ENCODE measurements at regions not wholly inside any gene's neighbourhood (a gene's known extent, or its start where the extent isn't known, plus 50 kb on each side); places are given as distances from the start of the nearest gene placed in this dataset.
"Not testable (repeated sequence)": the region's sequence is repeated elsewhere in the genome, so short reads cannot be mapped to it uniquely, and the experiment has no call there.

DNA sequence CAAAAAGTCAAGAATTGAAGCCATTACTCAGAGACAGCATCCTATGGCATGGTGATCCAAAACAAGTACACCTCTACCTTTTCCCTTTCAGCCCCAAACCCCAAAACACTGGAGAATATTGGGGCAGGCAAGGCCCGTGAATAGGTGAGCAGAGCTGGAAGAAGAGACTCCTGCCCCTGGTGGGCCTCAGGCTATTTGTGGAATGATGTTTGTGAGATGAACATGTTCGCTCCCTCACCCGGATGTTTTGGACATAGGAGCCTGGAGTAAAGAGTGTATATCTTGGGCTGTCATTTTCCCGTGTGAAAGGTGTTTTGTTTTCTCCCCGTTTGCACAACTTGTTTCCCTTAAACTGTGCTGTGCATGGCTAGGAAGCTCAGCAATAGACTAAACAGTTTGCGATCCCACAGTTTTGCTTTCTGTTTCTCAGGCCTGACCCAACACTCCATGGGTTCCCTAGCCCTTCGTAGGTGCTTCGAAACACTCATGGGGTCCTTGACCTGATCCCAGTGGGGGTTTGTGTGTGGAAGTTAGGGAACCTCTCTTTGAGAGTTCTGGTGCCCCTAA, 136.5 kb upstream of the TNP1 start:
- DNase-seq (ENCODE audit: low read depth, low spot score): no peak

DNA sequence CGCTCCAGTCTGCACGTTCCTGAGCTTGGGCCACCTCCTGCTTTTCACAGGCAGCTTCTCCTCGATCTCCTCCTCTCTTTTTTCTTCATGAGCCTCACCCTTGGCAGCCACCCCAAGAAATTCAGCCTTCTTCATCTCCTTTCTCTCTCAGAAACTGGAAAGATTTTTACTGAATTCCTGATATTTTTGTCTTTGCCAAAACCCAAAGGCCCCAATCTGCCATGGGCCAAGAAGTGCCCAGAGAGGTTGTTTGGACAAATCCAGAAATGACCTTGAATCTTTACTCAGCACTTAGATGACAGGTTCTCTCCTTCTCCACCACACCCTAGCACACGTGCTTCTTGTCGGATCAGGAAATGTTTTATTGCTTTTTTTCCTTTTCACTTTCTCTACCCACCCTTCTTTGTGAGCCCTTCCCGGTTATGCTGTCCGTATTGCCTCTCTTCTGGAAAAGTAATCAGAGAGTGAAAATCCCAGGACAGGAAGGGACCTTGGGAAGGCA, 134.5 kb upstream of the TNP1 start:
- no peak for DNase-seq (ENCODE audit: low read depth, low spot score)

DNA sequence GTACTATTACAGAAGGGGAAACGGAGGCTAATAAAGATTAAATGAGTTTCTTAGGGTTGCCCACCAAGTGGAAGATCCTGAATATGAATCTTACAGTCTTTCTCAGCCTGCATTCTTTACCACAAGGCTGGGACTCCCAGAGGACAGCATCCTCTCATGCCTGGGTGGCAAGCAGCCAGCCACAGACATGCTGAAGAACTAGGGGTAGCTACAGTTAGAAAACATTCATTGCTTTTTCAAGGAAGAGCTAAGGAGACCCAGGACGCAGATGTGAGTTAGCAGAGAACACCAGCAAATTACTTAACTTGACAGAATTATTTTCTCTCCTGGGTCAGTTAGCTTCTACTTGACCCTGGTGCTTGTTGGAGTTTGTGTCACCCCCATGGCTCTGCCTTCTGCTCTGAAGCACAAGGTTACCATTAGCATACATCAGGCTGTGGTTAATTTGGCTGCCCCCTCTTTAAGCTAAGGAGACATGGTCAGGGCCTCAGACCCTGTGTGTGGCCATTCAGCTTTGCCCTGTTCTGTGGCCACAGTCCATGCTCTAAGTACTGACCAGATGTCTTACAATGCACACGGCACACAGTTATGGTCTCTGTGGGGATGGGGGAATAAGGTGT, 132.3 kb upstream of the TNP1 start:
- no peak for DNase-seq (ENCODE audit: low read depth, low spot score)

DNA sequence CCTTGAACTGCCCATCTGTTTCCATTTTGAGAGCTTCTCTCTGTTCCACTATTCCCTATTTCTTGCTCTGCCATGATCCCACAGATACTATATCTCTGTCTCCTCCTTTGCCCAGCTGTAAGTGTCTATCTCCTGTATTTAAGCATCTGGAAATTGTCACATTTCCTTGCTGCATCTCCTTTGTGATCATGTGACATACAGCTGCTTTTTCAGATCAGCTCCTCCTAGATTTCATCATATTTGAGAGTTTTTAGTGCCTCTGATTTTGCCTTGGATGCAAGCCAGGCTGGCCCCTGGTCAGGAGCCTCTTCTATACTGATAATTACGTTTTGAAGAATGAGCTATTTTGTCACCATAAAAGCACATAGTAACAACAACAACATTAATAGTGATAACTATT, 131.7 kb upstream of the TNP1 start:
- no peak for DNase-seq (ENCODE audit: low read depth, low spot score)

DNA sequence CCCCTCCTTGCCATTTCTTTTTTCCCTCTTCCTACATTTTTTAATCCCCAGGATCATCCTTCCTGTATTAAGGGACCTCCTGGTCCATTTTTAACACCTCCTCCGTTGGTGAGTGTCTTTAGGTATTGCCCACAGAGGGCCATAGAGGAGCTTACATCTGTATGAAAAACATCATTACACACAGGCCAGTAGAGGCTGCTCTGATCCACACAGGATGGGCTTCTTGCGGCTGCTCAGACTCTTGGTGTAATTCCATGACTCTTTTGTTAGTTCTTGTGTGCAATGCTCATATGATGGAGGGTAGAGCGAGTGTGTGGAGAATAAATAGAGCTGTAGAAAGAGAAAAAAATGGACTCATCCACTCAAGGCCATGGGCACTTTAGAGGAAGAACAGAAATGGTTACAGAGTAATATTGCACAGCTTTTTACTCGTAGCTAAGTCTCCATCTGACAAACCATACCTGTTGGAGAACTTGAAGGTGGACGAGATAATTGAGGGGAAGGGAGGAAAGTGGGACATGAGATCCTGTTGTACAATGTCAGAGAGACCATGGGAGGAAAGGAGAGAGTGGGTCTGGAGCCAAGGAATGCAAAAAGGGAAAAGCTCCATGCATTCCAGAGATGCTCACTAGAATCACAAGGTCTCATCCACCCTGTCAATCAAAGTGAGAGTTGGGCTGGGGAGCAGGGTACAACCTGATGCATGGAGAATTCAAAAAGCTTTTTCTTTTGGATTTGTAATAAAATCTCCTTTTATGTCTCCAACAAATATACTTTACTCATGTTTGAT, 129.7 kb upstream of the TNP1 start:
- no peak for DNase-seq (ENCODE audit: low read depth, low spot score)

DNA sequence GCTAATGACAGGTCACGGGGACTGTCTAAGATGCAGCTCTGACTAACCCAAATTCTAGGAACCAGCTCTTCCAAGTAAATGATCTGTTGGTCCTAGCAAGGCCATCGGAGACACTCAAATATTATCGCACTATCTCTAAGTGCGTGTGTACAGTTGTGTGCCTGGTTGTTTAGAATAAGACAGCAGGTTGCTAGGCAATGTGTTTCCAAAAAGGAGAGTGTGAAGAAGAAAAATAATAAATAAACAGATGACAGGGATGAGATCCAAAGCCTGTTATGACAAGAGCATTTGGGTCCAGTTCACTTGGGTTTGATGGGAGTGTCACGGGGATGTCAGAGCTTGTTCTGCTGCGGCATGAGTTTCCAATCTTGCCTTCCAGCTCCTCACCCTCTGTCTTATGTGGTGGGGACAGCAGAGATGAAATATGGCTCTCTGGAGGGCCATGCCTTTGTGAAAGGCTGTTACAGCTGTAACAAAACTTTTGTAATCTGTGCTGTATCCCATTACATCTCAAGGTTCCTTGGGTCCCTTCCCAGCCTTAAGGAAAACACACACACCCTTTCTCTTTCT, 127.5 kb upstream of the TNP1 start:
- no peak for DNase-seq (ENCODE audit: low read depth, low spot score)

DNA sequence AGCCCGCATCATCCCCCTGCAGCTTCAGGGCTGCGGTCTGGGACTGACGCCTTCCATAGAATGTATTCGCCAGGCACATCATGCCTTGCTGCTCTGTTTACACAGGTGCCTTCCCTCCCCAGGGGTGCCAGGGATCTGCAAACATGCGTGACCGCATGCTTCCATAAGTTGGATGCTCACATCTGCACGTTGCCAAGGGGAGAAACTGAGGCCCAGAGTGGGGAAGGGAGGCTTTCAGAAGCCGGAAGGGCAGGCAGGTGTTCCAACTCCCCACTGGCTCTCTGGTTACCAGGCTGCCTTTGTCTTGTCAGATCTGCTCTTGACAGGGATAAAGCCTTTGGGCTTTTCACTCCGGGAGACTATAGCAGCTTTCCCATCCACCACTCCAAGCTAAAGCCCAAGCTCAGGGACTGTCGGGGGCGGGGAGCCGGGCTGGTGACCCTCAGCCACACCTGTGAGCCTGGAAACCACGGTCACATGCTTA, 125.8 kb upstream of the TNP1 start:
- no peak for DNase-seq (ENCODE audit: low read depth, low spot score)

DNA sequence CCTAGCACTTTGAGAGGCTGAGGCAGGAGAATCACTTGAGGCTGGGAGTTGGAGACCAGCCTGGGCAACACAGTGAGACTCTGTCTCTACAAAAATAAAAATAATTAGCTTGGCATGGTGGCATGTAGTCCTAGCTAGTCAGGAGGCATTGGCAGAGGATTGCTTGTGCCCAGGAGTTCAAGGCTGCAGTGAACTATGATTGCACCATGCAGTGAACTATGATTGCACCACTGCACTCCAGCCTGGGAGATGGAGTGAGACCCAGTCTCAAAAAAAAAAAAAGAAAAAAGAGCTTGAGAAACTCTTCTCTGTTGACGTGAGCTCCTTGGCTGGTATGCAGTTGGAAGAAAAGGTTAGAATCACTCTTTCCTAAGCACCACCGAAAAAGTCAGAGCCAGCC, 125.1 kb upstream of the TNP1 start:
- no peak for DNase-seq (ENCODE audit: low read depth, low spot score)

DNA sequence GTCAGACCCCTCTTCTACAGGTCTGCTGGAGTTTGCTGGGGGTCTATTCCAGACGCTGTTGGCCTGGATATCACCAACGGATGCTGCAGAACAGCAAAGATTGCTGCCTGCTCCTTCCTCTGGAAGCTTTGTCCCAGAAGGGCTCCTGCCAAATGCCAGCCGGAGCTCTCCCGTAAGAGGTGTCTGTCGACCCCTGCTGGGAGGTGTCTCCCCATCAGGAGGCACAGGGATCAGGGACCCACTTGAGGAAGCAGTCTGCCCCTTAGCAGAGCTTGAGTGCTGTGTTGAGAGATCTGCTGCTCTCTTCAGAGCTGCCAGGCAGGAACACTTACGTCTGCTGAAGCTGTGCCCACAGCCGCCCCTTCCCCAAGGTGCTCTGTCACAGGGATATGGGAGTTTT, 122.1 kb upstream of the TNP1 start:
- DNase-seq (ENCODE audit: low read depth, low spot score): not testable (repeated sequence)

DNA sequence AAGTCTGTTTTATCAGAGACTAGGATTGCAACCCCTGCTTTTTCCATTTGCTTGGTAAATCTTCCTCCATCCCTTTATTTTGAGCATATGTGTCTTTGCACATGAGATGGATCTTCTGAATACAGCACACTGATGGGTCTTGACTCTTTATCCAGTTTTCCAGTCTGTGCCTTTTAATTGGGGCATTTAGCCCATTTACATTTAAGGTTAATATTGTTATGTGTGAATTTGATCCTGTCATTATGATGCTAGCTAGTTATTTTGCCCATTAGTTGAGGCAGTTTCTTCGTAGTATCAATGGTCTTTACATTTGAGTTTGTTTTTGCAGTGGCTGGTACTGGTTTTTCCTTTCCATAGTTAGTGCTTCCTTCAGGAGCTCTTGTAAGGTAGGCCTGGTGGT, 120.6 kb upstream of the TNP1 start:
- not testable (repeated sequence) for DNase-seq (ENCODE audit: low read depth, low spot score)

DNA sequence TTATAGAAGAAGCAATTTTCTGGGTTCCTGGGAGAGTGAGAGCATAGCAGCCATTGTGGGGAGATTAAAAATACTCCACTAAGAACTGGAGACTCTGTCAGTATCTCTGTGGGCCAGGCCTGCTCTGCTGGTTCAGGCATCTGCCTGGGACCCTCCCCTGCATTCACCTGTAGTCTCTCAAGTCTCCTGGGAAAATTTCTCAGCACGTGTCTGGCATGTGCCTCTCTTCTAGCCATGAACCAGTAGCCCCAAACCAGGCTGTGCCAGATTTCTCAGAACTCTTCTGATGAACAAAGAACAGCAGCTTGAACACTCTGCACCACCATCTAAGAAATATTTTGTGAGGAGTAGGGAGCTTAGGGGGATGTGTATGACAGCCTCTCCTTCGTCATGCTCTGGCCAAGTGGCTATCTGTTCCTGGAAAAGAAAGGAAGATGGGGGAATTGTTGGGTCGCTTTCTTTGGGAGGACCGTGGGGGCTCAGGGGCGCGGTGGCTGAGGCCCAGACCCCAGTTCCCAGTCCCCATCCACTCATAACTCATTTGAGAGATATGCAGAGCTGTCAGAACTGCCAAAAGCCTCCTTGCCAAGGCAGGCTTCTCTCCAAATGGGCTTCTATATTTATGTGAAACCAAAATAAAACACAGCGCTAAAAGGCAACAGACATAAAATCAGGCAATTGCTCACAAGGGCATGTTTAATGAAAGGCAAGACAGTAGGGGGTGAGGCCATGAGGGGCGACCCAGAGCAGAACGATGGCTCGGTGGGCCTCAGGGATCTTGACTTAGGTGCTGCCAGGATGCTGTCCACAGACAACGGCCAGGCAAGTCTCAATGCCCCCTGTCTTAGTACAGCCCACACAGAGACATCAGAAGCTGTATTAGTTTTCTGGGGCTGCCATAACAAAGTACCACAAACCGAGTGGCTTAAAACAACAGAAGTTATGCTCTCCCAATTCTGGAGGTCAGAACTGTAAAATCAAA, 114.7 kb upstream of the TNP1 start:
- no peak for DNase-seq (ENCODE audit: low read depth, low spot score)

DNA sequence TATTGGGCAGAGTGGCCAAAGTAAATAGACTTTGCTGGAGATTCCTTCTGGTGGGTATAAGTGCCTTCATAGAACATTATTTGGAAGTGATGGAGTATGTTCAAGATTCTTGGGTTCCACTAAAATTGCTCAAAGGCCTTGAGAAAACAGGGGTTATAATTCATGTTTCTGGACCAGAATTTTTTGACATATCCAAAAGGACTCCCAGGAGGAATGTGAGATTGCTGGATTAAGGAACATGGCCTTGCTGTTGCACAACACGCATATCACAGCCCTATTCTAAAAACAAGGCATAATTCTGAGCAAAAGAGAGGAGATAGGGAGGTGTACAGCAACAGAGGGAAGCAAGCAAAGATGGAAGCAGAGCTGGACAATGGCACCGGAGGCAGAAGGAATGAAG, 111.7 kb upstream of the TNP1 start:
- no peak for DNase-seq (ENCODE audit: low read depth, low spot score)

DNA sequence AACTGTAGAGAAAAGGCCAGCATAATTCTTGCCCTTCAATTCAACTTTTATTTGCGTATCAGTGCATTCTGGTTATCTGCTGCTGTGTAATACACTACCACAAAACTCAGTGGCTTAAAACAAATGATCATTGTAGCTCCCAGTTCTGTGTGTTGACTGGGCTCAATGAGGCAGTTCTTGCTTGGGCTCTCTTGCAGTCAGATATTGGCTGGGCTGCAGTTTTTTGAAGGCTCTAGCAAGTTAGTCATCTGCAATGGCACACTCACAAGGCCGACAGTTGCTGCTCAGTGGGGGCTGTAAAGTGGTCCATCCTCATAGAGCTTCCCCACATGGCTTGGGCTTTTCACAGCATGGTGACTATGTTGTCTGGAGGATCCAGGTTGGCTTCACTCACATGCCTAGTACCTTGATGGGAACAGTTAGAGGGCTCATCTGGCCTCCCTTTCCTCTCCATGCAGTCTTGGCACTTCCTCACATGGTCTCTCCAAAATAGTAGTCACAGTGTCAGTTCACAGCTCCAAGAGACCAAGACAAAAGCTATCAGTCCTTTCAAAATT, 110.6 kb upstream of the TNP1 start:
- no peak for DNase-seq (ENCODE audit: low read depth, low spot score)

DNA sequence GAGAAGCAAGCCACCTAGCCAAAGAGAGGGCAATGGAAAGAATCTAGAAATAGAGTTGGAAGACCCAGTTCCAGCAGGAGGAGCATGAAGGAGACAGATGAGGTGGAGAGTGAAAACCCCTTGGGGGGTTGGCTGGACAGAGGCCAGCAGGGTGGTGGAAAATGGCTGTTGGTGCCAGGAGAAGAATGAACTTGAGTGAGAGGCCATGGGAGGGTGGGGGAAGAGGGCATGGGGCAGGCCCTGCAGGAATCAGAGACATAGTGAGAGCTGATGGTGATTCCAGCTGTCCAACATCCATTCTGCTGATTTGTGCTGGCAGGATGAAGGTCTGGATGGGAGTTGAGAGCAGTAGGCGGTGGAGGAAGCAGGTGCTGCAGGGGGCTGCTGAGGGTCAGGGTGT, 108.0 kb upstream of the TNP1 start:
- no peak for DNase-seq (ENCODE audit: low read depth, low spot score)

DNA sequence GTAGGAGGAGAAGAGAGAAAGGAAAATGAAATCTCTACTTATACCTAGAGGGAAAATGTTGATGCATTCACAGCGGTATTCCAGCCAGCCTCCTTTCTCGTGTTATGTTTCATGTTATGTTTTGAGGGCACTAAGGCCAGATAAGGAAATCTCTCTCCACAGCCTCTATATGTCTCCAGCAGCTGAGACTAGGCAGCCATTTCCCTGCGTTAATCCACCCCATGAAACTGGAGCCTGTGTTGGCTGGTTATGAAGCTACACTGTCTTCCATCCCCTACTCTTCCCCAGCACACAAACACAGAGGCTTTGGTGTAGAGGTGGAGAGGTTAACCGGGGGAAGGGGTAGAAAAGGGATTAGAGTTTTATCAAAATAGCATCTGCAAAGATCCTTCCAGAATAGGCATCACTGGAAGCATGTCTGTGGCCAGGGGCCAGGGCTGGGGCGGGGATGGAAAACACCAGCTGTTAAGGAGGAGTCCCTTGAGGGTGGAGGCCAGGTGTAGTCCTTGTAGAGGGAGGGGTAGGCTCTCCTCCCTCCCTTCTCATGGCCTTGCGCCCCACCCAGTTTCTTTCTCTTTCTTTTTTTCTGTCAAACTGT, 100.9 kb upstream of the TNP1 start:
- DNase-seq (ENCODE audit: low read depth, low spot score): no peak

DNA sequence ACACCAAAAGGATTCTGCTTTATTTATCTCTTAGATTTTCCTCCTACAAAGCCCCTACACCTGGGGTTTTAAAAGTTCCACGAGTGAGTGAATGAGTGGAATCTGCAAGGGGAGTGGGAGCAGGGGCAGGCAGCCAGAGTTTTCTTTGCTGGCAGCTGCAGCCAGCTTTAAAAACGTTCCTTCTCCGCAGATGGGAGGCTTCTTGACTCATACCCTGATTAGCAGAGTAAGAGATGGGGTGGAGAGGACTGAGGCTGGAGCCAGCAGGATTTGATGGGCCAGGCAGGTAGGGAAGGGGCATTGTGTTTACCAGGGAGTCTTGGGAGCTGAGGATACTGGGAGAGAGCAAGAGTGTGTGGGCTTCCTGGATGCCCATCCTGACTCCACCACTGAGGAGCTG, 99.6 kb upstream of the TNP1 start:
- DNase-seq (ENCODE audit: low read depth, low spot score): no peak

DNA sequence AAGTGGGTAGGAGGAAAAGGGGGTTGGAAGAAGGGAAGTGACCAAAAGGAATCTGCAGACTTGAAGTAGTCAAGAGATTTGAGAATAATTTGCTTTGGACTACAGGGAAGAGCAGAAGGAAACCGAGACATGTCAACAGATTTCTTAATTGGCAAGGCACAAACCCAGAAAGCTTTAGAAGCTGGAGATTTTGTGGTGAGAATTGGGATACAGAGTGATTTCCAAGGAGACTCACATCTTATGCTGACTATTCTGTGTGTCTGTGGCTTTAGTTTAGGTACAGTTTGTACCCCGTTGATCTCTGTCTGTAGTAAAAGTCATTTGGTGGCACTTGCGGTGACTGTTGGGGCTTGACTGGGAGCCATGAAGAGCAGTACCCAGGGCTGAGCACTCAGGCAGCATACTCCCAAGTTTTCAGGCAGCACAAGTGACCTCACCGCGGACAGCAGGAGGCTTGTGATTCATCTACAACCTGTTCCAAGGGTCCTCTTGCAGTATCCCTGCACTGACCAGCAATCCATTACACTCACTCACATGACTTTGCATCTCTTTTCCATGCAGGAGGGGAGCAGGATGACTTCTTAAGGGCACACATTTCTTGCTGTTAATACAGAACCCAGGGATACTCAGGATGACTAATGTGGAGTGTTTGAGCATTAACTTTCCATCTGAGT, 97.1 kb upstream of the TNP1 start:
- DNase-seq (ENCODE audit: low read depth, low spot score): no peak

DNA sequence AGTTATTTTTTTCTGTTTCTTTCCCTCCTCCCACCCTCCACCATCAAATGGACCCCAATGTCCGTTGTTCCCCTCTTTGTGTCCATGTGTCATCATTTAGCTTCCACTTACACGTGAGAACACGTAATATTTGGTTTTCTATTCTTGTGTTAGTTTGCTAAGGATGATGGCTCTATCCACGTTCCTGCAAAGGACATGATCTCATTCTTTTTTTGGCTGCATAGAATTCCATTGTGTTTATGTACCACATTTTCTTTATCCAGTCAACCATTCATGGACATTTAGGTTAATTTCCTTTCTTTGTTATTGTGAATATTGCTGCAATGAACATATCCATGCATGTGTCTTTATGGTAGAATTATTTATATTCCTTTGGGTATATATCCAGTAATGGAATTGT, 91.3 kb upstream of the TNP1 start:
- DNase-seq (ENCODE audit: low read depth, low spot score): no peak

DNA sequence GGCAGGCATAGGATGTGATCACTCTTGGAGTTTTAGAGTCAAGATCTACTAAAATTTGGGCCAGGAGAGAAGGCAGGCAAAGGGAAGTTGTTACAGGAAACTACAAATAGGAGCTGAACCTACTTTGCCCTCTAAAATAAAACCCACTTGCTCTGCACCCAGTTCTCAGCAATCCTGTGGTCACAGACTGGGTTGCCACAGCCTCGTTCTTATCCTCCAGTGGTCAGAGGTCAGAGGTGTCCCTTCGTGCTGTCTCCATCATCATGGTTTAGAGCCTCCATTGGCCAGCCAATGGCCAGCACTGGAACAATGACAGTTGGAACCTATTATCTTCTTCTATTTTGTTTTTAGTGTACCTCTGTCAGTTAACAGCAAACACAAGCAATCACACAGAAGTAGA, 90.7 kb upstream of the TNP1 start:
- no peak for DNase-seq (ENCODE audit: low read depth, low spot score)
